Endothelial cell of umbilical vein (primary cell): ENCODE measurements at regions not wholly inside any gene's neighbourhood (a gene's known extent, or its start where the extent isn't known, plus 50 kb on each side); places are given as distances from the start of the nearest gene placed in this dataset.

Experiments
- BruUV-seq: library from RNA; stranded (reverse); fragments of 400-500 nt; replicated peaks from 2 replicates; lab custom pipeline; 2021; lab: Mats Ljungman, UMichigan
- CTCF ChIA-PET: fragments of 300-600, 350-600 bp; sonication (Branson Sonifier 250); formaldehyde crosslinking; loops from one replicate; lab custom pipeline; 2021; ENCODE audit warnings: antibody characterized with exemption, inconsistent platforms; lab: Charles Lee
- POLR2A ChIA-PET: fragments of 300-600, 350-600 bp; sonication (Branson Sonifier 250); formaldehyde crosslinking; loops from one replicate; lab custom pipeline; 2021; ENCODE audit warnings: antibody characterized with exemption, inconsistent platforms; lab: Charles Lee
- DNase-seq: peaks from one replicate; pipeline ENCODE4 v3.0.0-alpha.2; 2011; ENCODE audit warnings: low read depth, low spot score
- FAIRE-seq: peaks from 2 replicates; lab custom pipeline; 2011; peaks lifted over from hg19 to GRCh38; lab: Jason Lieb, UNC
- H2AFZ ChIP-seq: 2 replicates; pipeline ENCODE4 v1.6.0; 2012; ENCODE audit warnings: low read depth, low read length, control low read depth, inconsistent platforms
- H3K27ac ChIP-seq: 2 replicates; pipeline ENCODE4 v1.5.1; 2011; ENCODE audit warnings: low read depth, mild to moderate bottlenecking, control low read depth, low read length, moderate library complexity; ENCODE audit not compliant: insufficient read depth
- H3K27me3 ChIP-seq, 2 experiments: 2 replicates each; pipeline versions ENCODE4 v1.6.0 to v1.6.1; 2011; ENCODE audit warnings: low read length in 2 of 2, mixed read lengths in 1 of 2; ENCODE audit not compliant: control insufficient read depth in 2 of 2, insufficient read depth in 2 of 2
- H3K36me3 ChIP-seq, 2 experiments: 2 replicates in 1 of 2; 3 replicates in 1 of 2; pipeline ENCODE4 v1.5.1; 2011; ENCODE audit warnings: low read length in 2 of 2, mild to moderate bottlenecking in 1 of 2, moderate library complexity in 1 of 2; ENCODE audit not compliant: control insufficient read depth in 2 of 2, insufficient read depth in 2 of 2; ENCODE audit errors: extremely low read depth in 1 of 2
- H3K4me1 ChIP-seq: 3 replicates; pipeline ENCODE4 v1.5.1; 2011; ENCODE audit warnings: mild to moderate bottlenecking, low read length; ENCODE audit not compliant: control insufficient read depth, insufficient read depth; ENCODE audit errors: extremely low read depth
- H3K4me2 ChIP-seq: 2 replicates; pipeline ENCODE4 v1.6.1; 2011; ENCODE audit warnings: low read length, control low read depth, mixed read lengths; ENCODE audit not compliant: insufficient read depth
- H3K4me3 ChIP-seq, 3 experiments: fragments of 200-600 bp in 1 of 3; sonication (generic), shearing (Covaris generic) in 1 of 3; replicated peaks in 1 of 3; 2 replicates each; pipeline ENCODE4 v1.5.1; 2011 to 2016; ENCODE audit warnings: control low read depth in 3 of 3, low read length in 3 of 3, mild to moderate bottlenecking in 2 of 3, inconsistent platforms in 1 of 3, low read depth in 1 of 3, moderate library complexity in 1 of 3; ENCODE audit not compliant: insufficient read depth in 1 of 3
- H3K79me2 ChIP-seq: 2 replicates; pipeline ENCODE4 v1.6.0; 2012; ENCODE audit warnings: low read length, inconsistent platforms; ENCODE audit not compliant: control insufficient read depth, insufficient read depth
- H3K9ac ChIP-seq: replicated peaks from 2 replicates; pipeline ENCODE3; 2011; ENCODE audit warnings: low read length, control low read depth; ENCODE audit not compliant: insufficient read depth; ENCODE audit errors: extremely low read depth
- H3K9me1 ChIP-seq: replicated peaks from 3 replicates; pipeline ENCODE4 v1.6.0; 2011; ENCODE audit warnings: mild to moderate bottlenecking, low read length; ENCODE audit not compliant: control insufficient read depth, insufficient read depth; ENCODE audit errors: extremely low read depth
- H3K9me3 ChIP-seq: replicated peaks from 2 replicates; pipeline ENCODE4 v1.5.1; 2012; ENCODE audit warnings: low read length, inconsistent platforms; ENCODE audit not compliant: control insufficient read depth, insufficient read depth
- H4K20me1 ChIP-seq: replicated peaks from 2 replicates; pipeline ENCODE3; 2011; ENCODE audit warnings: mild to moderate bottlenecking, low read length; ENCODE audit not compliant: control insufficient read depth, insufficient read depth; ENCODE audit errors: extremely low read depth
- CTCF ChIP-seq, 2 donors: IDR thresholded peaks; 1 replicate in 1 of 2; 2 replicates in 1 of 2; pipeline ENCODE4 v1.5.1; 2011; ENCODE audit warnings: low read length in 2 of 2, mild to moderate bottlenecking in 2 of 2, moderate library complexity in 2 of 2, control low read depth in 1 of 2, inconsistent platforms in 1 of 2, low read depth in 1 of 2; ENCODE audit not compliant: insufficient read depth in 1 of 2; ENCODE audit errors: extremely low read depth in 1 of 2
- EZH2 ChIP-seq: IDR thresholded peaks from 2 replicates; pipeline ENCODE4 v1.6.1; 2012; ENCODE audit warnings: borderline replicate concordance, low read depth, mild to moderate bottlenecking, moderate library complexity, low read length, inconsistent platforms; ENCODE audit not compliant: severe bottlenecking
- FOS ChIP-seq: IDR thresholded peaks from 2 replicates; pipeline ENCODE4 v1.6.1; 2011; ENCODE audit warnings: mild to moderate bottlenecking, low read length, moderate library complexity, borderline replicate concordance; ENCODE audit not compliant: insufficient read depth
- GATA2 ChIP-seq: IDR thresholded peaks from 2 replicates; pipeline ENCODE4 v1.7.0; 2011; ENCODE audit warnings: low read depth, mild to moderate bottlenecking, moderate library complexity, mixed read lengths, low read length; ENCODE audit not compliant: insufficient read length, insufficient read depth
- JUN ChIP-seq: IDR thresholded peaks from 2 replicates; pipeline ENCODE4 v1.6.1; 2011; ENCODE audit warnings: borderline replicate concordance, low read depth; ENCODE audit not compliant: insufficient read length, insufficient read depth
- MYC ChIP-seq: IDR thresholded peaks from one replicate; pipeline ENCODE4 v1.6.1; 2011; ENCODE audit warnings: mild to moderate bottlenecking, low read depth, low read length
- POLR2A ChIP-seq: IDR thresholded peaks from 2 replicates; pipeline ENCODE4 v1.6.1; 2012; ENCODE audit warnings: low read depth, mild to moderate bottlenecking, control low read depth, low read length
- POLR2AphosphoS5 ChIP-seq: IDR thresholded peaks from 2 replicates; pipeline ENCODE4 v1.6.1; 2012; ENCODE audit warnings: low read depth, mild to moderate bottlenecking, control low read depth, low read length, moderate library complexity; ENCODE audit not compliant: insufficient read depth
- dilution Hi-C: fragments of 300-500 bp; cut with MboI; formaldehyde crosslinking; loops from one replicate; pipeline ENCODE4 v1.15.0; 2019; ENCODE audit warnings: low sequenced_read_pairs; ENCODE audit not compliant: extremely low pct_ligation_motif_present
- intact Hi-C: fragments of 100-400 bp; cut with micrococcal nuclease; formaldehyde crosslinking; loops from one replicate; pipeline ENCODE4 v1.10.0; 2022
- TF ChIP-seq, protein P1 (sequence below): IDR thresholded peaks from 2 replicates; pipeline ENCODE4 v1.6.1; 2011; ENCODE audit not compliant: insufficient read depth, insufficient read length

DNA sequence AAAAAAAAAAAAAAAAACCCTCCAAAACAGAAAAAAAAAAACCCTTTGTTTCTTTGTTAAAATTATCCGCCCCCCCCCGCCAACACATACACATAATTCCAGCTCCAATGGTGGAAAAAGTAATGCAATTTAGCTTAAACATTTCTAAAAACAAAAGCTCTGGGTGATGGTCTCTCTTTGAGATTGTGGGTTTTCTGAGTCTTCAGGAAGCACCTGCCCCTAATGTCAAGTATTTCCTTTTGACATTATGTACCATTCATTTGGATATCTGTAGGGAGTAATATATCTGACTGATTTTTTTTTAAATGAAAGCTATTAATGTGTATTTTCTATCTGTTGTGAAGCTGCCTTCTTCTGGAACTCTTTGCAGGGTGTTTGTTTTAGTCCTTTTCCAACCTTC lies 389.7 kb downstream of the TAF11L14 start:
- H3K9ac ChIP-seq: no peak overlapping the region
- no peaks in the 10 kb centered on the region for H3K4me1 ChIP-seq
- dilution Hi-C loops (no loop called here), intact Hi-C loops (no loop called here)
- ChIA-PET POLR2A (no interaction called here), CTCF (no interaction called here)
- no peak overlapping the region for H3K4me2 ChIP-seq
- H3K9me1 ChIP-seq: no peaks in the 10 kb centered on the region
- no peak overlapping the region for H2AFZ ChIP-seq
- H3K36me3 ChIP-seq: no peaks in the 10 kb centered on the region
- no peaks in the 10 kb centered on the region for H3K27me3 ChIP-seq
- FAIRE-seq: no peak
- TF ChIP-seq POLR2AphosphoS5 (no peak), POLR2A (no peak), GATA2 (no peak), EZH2 (no peak), FOS (no peak), CTCF (IDR thresholded peaks at IDR 0.05; ENCODE audit: extremely low read depth in 1 of 2, insufficient read depth in 1 of 2, low read depth in 1 of 2, low read length in 2 of 2) (no peak), MYC (no peak), JUN (no peak)
- TF ChIP-seq, protein P1, sequence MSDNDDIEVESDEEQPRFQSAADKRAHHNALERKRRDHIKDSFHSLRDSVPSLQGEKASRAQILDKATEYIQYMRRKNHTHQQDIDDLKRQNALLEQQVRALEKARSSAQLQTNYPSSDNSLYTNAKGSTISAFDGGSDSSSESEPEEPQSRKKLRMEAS: no peak
- no TSS peak for BruUV-seq
- DNase-seq: no peak
- H3K79me2 ChIP-seq: no peaks in the 10 kb centered on the region
- H4K20me1 ChIP-seq: no peaks in the 10 kb centered on the region
- H3K4me3 ChIP-seq: no peak overlapping the region
- no peak overlapping the region for H3K27ac ChIP-seq
- no peaks in the 10 kb centered on the region for H3K9me3 ChIP-seq
